Left colon (tissue), 2 donors: ENCODE measurements at regions not wholly inside any gene's neighbourhood (a gene's known extent, or its start where the extent isn't known, plus 50 kb on each side); places are given as distances from the start of the nearest gene placed in this dataset.
"Not testable (repeated sequence)": the region's sequence is repeated elsewhere in the genome, so short reads cannot be mapped to it uniquely, and the experiment has no call there.

Experiments
- ATAC-seq: fragments of 200-7000 bp; cut with Tn5 transposase; one replicate; pipeline ENCODE4 v1.9.1; 2020; ENCODE audit warnings: mild to moderate bottlenecking, moderate library complexity
- DNase-seq, 2 donors: peaks; one replicate each; pipeline ENCODE4 v3.0.0-alpha.2; 2020
- intact Hi-C, 2 donors: fragments of 100-400 bp; cut with DNase I in 1 of 2; cut with micrococcal nuclease in 1 of 2; formaldehyde crosslinking; loops; one replicate each; pipeline versions ENCODE4 v1.11.2 to v1.14.0; 2022; cut with DNase I, micrococcal nuclease
- donor health status: DM: no; HTN: no; CAD: no.
- donor health status: DM: yes; HTN: yes; CAD: no.

DNA sequence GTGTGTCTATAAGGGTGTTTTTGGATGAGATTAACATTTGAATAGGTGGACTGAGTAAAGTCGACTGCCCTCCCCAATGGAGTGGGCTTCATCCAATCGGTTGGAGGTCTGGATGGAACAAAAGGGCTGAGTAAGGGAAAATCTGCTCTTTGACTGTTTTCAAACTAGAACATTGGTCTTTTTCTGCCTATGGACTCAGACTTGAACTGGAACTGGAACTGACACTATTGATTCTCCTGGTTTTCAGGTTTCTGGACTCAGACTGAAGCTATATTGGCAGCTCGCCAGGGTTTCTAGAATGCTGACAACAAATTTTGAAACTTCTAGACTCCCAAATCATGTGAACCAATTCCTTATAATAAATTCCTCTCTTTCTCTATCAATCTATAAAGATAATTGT is 498.9 kb upstream of the EPHA7 start:
- no peak for ATAC-seq
- intact Hi-C loops, result no loop called here
- DNase-seq, result no peak

DNA sequence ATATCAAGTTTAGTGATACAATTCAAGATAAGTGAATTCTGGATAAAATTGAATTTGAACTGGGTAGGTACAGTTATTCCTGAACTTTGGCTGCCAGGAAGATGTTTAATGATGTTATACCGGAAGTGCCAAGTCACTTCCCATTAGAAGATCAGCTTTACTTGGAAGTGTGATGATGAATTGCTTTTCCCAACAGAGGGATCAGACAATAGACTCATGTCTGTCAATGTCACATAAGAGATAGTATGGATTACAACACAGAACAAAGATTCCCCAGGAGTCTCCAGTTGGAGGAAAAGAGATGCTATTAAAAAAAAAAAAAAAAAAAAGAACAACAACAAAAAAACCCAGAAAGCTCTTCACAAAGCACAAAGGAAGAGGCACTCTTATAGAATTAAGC is 497.9 kb upstream of the EPHA7 start:
- intact Hi-C loops, result no loop called here
- ATAC-seq (no peak), DNase-seq (no peak)

DNA sequence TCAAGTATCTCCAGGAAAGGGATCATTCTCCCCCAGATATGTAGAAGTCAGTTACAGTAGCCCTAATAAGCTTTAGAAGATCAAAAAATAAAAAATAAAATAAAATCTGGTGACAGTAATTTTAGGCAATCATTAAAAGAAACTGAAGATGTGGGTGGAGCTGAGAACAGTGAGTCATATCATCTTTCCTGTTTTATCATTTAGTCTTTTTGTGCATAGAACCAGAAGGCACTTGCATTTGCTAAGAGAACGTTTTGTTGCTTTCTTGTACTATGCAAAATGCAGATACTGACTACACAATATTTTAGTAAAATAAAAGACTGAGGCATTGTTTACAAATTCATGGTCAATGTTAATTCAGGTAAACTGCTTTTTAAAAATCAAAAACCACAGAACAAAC is 497.4 kb upstream of the EPHA7 start:
- intact Hi-C loops, result no loop called here
- no peak for DNase-seq
- peak; percentile 48 for ATAC-seq

DNA sequence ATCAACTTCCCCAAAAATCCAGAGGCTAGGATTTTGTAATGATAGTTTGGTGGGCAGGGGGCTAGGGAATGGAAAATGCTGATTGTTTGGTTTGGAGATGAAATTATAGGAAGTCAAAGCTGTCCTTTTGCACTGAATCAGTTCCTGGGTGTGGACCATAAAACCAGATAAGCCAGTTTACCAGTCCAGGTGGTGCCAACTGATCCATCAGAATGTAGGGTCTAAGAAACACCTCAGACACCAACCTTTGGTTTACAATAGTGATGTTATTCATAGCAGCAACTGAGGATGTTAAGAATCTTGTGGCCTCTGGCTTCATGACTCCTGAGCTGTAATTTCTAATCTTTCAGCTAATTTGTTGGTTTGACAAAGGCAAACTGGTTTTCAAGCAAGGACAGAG is 496.6 kb upstream of the EPHA7 start:
- ATAC-seq (peak; percentile 99), DNase-seq (peak; percentile 4 to 25)
- intact Hi-C loops, result no loop called here

DNA sequence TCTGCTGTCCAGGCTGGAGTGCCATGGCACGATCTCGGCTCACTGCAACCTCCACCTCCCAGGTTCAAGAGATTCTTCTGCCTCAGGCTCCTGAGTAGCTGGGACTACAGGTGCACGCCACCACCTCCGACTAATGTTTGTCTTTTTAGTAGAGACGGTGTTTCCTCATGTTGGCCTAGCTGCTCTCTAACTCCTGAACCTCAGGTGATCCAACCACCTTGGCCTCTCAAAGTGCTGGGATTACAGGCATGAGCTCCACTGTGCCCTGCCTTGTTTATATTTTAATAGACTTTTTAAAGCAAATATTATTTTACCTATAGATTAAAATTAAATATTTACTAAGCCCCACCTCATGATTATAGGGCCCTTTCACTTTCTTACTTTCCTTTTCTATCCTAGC is 483.2 kb upstream of the EPHA7 start:
- peak; percentile 79 for ATAC-seq
- peak in 1 of 2 donors; percentile 4 for DNase-seq
- intact Hi-C loops, result no loop called here

DNA sequence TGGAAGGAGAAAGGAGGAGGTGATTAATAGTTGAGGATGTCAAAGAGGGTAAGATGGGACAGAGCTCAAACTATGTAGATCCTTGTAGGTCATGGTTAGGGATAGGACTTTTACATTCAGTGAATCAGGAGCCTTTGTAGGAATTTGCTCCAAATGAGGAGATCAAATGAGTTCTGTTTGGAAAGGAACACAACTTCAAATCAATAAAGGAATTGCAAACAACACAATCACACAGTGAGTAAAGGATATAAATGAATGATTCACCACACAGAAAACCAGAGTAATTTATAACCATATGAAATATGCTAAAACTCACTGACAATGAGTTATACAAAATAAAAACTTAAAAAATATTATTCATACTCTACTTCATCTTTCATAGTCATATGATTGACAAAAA is 480.8 kb upstream of the EPHA7 start:
- DNase-seq (no peak), ATAC-seq (no peak)
- intact Hi-C loops, result no loop called here

DNA sequence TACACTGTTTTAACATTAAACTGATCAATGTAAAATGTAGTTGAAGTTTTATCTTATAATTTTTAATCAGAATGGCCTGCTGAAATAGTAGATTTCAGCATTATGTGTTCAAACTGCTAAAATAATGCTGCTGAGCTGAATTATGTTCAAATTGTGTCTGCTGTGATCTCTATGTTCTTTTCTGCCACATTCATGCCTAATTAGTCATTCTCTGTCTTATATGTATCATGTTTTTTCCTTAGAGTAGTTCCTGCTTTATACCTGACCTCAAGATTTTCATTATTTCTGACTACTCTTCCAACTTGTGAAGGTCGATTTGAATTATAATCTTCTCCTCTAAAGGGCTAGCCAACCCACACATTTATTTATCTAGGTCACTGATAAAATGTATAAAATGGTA is 476.7 kb upstream of the EPHA7 start:
- DNase-seq, result no peak
- ATAC-seq, result no peak
- intact Hi-C loops, result no loop called here

DNA sequence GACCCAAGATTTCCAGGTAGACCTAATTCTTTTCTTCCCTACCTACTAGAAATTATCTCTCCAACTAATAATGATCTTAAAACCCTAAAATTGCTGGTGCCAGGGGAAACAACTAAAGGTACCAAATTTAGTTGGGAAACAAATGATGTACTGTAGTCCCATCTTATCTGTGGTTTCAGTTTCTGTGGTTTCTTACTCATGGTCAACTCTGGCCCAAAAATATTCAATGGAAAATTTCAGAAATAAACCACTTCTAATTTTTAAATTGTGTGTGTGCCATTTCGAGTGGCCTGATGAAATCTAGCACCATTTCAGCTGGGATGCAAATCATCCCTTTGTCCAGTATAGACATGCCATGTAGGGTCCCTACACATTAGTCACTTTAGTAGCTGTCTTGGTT is 475.2 kb upstream of the EPHA7 start:
- ATAC-seq, result no peak
- DNase-seq, result no peak
- intact Hi-C loops, result no loop called here

DNA sequence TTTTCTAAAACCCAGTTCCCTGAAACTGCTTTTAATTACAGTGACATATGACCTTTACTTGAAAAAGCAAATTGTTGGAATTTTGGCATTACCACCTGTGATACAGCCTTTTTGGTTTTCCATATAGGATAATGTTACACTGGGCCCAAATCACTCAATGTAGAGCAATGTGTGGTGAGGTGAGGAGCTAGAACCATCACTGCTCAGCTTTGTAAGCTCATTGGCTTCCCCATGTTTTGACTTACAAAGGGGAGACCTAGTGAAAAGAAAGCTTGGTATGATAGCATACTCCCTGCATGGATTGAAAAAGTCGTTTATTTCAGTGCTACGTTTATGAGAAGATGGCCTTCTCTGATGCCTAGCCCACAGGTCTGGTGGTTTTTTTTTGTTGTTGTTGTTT is 470.4 kb upstream of the EPHA7 start:
- DNase-seq (no peak), ATAC-seq (no peak)

DNA sequence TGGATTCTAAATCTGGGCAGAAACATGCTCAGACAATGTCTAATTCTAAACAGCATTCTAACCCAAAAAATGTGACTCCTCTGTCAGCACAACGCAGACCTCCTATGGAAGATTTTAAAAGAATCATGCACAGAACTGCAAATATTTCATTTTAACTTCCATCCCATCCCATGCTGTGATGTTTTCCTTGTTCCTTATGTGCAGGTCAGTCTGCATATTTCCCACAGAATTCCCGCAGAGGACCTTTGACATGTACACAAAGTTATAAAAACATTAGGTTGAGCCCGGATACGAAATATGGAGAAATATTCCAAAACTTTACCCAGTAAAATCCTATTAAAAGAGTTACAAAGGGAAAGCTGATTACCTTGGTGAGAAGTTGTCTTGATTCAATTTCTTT is 467.1 kb upstream of the EPHA7 start:
- no peak for DNase-seq
- no peak for ATAC-seq
- intact Hi-C loops, result no loop called here

More for the DNA sequence above, 470.4 kb upstream of the EPHA7 start:
- intact Hi-C loops, result no loop called here

DNA sequence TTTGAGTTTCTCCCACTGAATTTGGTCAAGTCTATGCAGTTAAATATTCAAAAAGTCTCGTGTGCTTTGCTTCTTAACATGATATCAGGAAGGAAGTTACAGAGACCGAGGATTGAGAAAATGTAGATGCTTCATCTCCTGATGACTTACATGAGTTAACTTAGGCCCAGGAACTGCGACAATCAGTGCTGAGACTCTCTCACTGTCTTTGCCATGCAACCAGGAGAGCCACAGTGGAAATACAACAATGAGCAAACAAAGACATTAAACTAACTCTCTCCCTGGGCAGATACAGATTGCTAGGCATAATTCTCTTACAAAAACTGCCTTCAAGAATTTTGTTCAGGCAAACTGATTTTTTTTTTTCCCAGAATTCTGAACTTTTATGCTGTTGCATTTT is 440.6 kb upstream of the EPHA7 start:
- ATAC-seq (no peak), DNase-seq (no peak)
- intact Hi-C loops, result no loop called here

DNA sequence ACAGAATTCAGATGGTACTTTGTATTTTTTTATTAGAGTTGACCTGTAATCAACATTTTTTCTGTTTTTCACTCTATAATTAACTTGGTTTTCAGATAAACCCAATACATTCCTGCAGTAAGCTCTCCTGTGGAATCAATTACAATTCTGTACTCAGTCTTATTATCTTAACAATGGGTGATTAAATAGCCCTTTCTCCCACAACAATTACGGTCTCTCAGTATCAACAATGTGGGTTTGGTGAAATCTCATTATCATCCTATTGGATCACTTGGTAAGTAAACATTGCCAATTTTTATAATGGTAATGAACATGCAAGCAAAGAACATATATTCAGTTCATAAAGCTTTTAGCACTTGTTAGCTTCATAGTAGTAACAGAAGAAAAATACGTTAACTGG is 438.9 kb upstream of the EPHA7 start:
- intact Hi-C loops, result no loop called here
- DNase-seq, result no peak
- ATAC-seq, result no peak

DNA sequence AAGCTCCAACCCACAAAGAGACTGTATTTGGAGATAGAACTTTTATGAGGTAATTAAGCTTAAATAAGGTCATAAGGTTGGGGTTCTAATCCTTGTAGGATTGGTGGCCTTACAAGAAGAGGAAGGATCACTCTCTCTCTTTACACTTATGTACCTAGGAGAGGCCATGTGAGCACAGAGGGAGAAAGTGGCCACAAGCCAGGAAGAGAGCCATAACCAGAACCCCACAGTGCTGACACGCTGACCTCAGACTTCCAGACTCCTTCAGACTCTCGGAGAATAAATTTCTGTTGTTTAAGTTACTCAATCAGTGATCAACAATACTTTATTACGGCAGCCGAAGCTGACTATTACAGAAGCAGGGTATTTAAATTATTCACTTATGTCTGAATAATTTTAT is 430.5 kb upstream of the EPHA7 start:
- intact Hi-C loops, result no loop called here
- ATAC-seq (no peak), DNase-seq (no peak)

DNA sequence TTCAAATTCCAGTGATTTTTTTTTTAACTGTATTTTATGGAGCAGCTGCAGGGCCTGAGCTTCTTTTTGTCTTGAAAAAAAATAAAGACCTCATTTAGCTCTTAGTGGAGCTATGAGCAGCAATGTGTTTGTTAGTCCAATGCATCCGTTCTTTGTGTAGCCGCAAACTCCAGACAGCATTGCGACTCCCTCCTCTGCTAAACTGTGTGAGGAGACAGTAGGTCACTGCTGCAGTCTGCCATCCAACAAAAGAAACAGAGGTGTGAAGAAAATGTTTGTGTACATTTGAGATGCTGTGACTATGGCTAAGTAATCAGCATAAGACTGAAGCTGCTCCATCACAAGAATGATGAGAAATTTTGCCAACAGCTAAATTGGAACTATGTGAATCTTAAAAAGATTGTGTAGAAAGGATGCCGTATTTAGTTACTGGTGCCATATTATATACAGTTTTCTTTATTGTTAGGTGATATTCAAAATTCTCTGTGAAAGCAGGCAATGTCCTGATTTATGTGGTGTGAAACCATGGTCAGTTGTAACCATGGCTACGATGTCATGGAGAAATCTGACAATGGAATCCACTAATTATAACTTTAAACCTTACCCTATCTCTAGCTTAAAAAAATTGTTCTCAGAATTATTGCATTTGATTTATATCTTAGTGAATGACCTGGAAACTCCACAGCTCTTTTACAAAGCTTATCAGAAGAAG is 428.8 kb upstream of the EPHA7 start:
- ATAC-seq (no peak), DNase-seq (no peak)
- intact Hi-C loops, result no loop called here

DNA sequence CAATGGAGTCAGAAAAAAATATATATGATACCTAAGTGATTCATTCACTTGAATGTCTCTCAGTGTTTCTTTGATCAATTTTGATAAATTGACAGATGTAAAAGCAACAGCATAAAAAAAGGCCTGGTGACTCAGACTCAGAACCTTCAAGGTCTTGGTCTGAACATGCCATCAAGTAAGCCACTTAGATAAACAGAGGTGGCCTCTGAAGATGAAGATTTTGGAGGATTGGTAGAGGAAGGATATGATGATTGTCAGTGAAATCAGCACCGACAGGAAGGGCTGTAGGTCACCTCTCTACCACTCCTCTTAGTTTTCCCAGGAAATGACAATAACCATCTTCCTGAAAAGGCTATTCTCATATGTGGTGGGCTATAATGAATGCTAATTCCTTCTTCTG is 422.8 kb upstream of the EPHA7 start:
- intact Hi-C loops, result no loop called here
- ATAC-seq (no peak), DNase-seq (no peak)

DNA sequence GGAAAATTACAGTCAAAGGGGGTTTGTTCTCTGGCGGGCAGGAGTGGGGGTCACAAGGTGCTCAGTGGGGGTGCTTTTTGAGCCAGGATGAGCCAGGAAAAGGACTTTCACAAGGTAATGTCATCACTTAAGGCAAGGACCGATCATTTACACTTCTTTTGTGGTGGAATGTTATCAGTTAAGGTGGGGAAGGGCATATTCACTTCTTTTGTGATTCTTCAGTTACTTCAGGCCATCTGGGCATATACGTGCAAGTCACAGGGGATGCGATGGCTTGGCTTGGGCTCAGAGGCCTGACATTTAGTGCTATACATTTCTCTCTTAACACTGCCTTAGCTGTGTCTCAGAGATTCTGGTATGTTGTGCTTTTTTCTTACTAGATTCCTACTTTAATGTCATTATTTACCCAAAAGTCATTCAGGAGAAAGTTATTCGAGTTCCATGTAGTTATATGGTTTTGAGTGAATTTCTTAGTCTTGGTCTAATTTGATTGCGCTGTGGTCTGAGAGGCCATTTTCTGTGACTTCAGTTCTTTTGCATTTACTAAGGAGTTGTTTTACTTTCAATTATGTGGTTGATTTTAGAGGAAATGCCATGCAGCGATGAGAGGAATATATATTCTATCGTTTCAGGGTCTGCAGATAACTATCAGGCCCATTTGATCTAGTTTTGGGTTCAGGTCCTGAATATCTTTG is 416.2 kb upstream of the EPHA7 start:
- intact Hi-C loops, DNase-seq, ATAC-seq: not testable (repeated sequence)

DNA sequence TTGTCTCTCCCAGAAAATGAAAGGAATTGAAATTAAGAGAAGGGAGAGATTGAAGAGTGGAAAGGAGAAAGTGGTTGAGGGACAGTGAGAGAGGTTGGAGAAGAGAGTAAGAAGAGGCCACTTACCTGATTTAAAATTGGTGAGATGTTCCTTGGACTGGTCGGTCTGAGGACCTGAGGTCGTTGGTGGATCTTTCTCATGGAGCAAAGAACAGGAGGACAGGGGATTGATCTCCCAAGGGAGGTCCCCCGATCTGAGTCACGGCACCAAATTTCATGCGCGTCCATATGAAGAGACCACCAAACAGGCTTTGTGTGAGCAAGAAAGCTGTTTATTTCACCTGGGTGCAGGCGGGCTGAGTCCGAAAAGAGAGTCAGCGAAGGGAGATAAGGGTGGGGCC is 415.7 kb upstream of the EPHA7 start:
- DNase-seq, intact Hi-C loops, ATAC-seq: not testable (repeated sequence)

DNA sequence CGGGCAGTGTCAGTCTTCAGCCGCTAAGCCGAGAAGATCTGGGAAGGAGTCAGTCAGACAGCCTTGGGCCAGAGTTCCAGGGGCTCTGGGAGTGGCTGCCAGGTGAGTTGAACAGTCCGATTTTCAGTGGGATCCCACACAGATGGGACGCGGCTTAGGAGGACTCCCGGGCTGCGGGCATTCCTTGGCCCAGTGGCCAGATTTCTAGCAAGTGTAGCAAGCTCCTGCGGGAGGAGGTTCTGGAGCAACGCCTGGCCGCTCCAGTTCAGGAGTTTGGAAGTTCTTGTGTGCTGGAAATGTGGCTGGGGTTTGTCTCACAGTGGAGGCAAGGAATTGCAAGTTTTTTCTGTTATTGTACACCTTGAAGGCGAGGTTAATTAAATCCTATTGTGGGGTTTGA is 414.0 kb upstream of the EPHA7 start:
- DNase-seq, ATAC-seq, intact Hi-C loops: not testable (repeated sequence)

DNA sequence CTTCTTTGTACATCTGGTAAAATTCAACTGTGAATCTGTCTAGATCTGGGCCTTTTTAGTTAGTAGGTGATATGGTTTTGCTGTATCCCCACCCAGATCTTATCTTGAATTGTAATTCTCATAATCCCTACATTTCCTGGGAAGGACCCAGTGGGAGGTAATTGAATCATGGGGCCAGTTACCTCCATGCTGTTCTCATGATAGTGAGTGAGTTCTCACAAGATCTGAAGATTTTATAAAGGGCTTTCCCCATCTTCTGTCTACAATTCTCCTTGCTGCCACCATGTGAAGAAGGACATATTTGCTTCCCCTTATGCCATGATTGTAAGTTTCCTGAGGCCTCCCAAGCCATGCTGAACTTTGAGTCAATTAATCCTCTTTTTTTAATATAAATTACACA is 410.4 kb upstream of the EPHA7 start:
- intact Hi-C loops, DNase-seq, ATAC-seq: not testable (repeated sequence)

DNA sequence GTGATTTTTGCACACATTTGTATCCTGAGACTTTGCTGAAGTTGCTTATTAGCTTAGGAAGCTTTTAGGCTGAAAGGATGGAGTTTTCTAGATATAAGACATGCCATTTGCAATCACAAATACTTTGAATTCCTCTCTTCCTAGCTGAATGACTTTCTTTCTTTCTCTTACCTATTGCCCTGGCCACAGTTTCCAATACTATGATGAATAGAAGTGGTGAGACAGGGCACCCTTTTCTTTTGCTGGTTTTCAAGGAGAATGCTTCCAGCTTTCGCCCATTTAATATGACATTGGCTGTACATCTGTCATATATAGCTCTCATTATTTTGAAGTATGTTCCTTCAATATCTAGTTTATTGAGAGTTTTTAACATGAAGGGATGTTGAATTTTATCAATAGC is 409.6 kb upstream of the EPHA7 start:
- ATAC-seq, result no peak
- intact Hi-C loops, result no loop called here
- DNase-seq, result no peak

DNA sequence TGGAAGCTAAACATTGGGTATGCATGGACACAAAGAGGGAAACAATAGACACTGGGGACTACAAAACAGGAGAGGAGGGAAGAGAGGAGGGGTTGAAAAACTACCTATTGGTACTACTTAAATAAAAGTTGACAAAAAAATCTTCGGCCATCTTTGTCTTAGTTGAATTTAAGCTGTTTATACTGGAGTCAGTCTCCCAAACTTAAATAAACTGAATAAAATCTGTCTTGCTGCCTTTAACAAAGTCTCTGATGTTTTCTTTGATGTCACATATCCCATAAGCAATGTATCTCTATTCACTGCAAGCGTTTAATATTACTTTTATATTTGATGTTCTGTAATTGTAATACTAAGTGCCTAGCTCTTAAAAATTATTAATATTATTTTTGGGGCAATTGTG is 409.2 kb upstream of the EPHA7 start:
- intact Hi-C loops, result no loop called here
- ATAC-seq (no peak), DNase-seq (no peak)
